ENCODE measurements at regions not wholly inside any gene's neighbourhood (a gene's known extent, or its start where the extent isn't known, plus 50 kb on each side); places are given as distances from the start of the nearest gene placed in this dataset.
"Not testable (repeated sequence)": the region's sequence is repeated elsewhere in the genome, so short reads cannot be mapped to it uniquely, and the experiment has no call there.

- TF ChIP-seq CTCF (IDR thresholded peaks at IDR 0.05) (no peak), EP300 (IDR thresholded peaks at IDR 0.05) (no peak), POLR2AphosphoS5 (IDR thresholded peaks at IDR 0.05) (no peak), POLR2A (IDR thresholded peaks at IDR 0.05) (no peak)
- no peaks in the 10 kb centered on the region for H3K36me3 ChIP-seq
- H3K4me3 ChIP-seq: no peak overlapping the region
- no peaks in the 10 kb centered on the region for H3K9me3 ChIP-seq
- no peaks in the 10 kb centered on the region for H3K4me1 ChIP-seq
- DNase-seq (ENCODE audit: low spot score in 2 of 2): no peak
- H3K27me3 ChIP-seq: no peaks in the 10 kb centered on the region
- no peak overlapping the region for H3K27ac ChIP-seq
- WGBS: 100% methylated on average over 1 of the region's 1 CpG
Observed at GRCh38 chr4:77352192-77352591, 195.2 kb downstream of the CCNG2 start.

GRCh38 chr4:77353724-77354315, 196.8 kb downstream of the CCNG2 start:
- not testable (repeated sequence) for H3K27me3 ChIP-seq; DNase-seq (ENCODE audit: low spot score in 2 of 2); H3K4me3 ChIP-seq; H3K4me1 ChIP-seq; H3K9me3 ChIP-seq; H3K27ac ChIP-seq; H3K36me3 ChIP-seq
- WGBS: 81% methylated on average over 4 of the region's 5 CpGs

- Histone ChIP-seq H3K9me3 (no peaks in the 10 kb centered on the region), H3K27ac (no peak overlapping the region), H3K36me3 (no peaks in the 10 kb centered on the region), H3K4me1 (no peaks in the 10 kb centered on the region), H3K27me3 (no peaks in the 10 kb centered on the region), H3K4me3 (no peak overlapping the region)
- no peak for DNase-seq (ENCODE audit: low spot score in 2 of 2)
- TF ChIP-seq POLR2A (IDR thresholded peaks at IDR 0.05) (no peak), EP300 (IDR thresholded peaks at IDR 0.05) (no peak), POLR2AphosphoS5 (IDR thresholded peaks at IDR 0.05) (no peak), CTCF (IDR thresholded peaks at IDR 0.05) (no peak)
- WGBS: 56% methylated on average over 1 of the region's 1 CpG
Observed at GRCh38 chr4:77354550-77354949, 197.5 kb downstream of the CCNG2 start.

- no peaks in the 10 kb centered on the region for H3K27me3 ChIP-seq
- 78% methylated on average over 2 of the region's 2 CpGs for WGBS
- H3K27ac ChIP-seq: no peak overlapping the region
- no peaks in the 10 kb centered on the region for H3K36me3 ChIP-seq
- no peaks in the 10 kb centered on the region for H3K4me1 ChIP-seq
- TF ChIP-seq POLR2A (IDR thresholded peaks at IDR 0.05) (no peak), POLR2AphosphoS5 (IDR thresholded peaks at IDR 0.05) (no peak), EP300 (IDR thresholded peaks at IDR 0.05) (no peak), CTCF (IDR thresholded peaks at IDR 0.05) (no peak)
- no peak for DNase-seq (ENCODE audit: low spot score in 2 of 2)
- H3K9me3 ChIP-seq: no peaks in the 10 kb centered on the region
- no peak overlapping the region for H3K4me3 ChIP-seq
Observed at GRCh38 chr4:77355731-77356130, 198.7 kb downstream of the CCNG2 start.

- Histone ChIP-seq H3K27ac (no peak overlapping the region), H3K27me3 (no peaks in the 10 kb centered on the region), H3K4me1 (no peaks in the 10 kb centered on the region), H3K9me3 (no peaks in the 10 kb centered on the region), H3K4me3 (no peak overlapping the region), H3K36me3 (no peaks in the 10 kb centered on the region)
- no peak for TF ChIP-seq EP300 (IDR thresholded peaks at IDR 0.05)
- peak in 1 of 2 donors; percentile 49 for TF ChIP-seq CTCF (IDR thresholded peaks at IDR 0.05)
- WGBS: 81% methylated on average over 2 of the region's 2 CpGs
- DNase-seq (ENCODE audit: low spot score in 2 of 2): no peak
Observed at GRCh38 chr4:77358315-77358928, 201.4 kb downstream of the CCNG2 start.

- no peak for TF ChIP-seq EP300 (IDR thresholded peaks at IDR 0.05)
- no peak for TF ChIP-seq CTCF (IDR thresholded peaks at IDR 0.05)
- TF ChIP-seq POLR2AphosphoS5 (IDR thresholded peaks at IDR 0.05): no peak
- TF ChIP-seq POLR2A (IDR thresholded peaks at IDR 0.05): no peak
- no peaks in the 10 kb centered on the region for H3K9me3 ChIP-seq
- no peak overlapping the region for H3K4me3 ChIP-seq
- 41% methylated on average over 4 of the region's 4 CpGs for WGBS
- no peaks in the 10 kb centered on the region for H3K4me1 ChIP-seq
- no peaks in the 10 kb centered on the region for H3K27me3 ChIP-seq
- no peak for DNase-seq (ENCODE audit: low spot score in 2 of 2)
- no peaks in the 10 kb centered on the region for H3K36me3 ChIP-seq
- no peak overlapping the region for H3K27ac ChIP-seq
Observed at GRCh38 chr4:77360451-77360850, 203.4 kb downstream of the CCNG2 start.

GRCh38 chr4:77366876-77367275, 209.9 kb downstream of the CCNG2 start:
- not testable (repeated sequence) for H3K27me3 ChIP-seq; H3K9me3 ChIP-seq; H3K36me3 ChIP-seq; H3K4me3 ChIP-seq; H3K4me1 ChIP-seq; H3K27ac ChIP-seq; DNase-seq (ENCODE audit: low spot score in 2 of 2)
- WGBS: 40% methylated on average over 1 of the region's 4 CpGs
